ENCODE measurements at regions not wholly inside any gene's neighbourhood (a gene's known extent, or its start where the extent isn't known, plus 50 kb on each side); places are given as distances from the start of the nearest gene placed in this dataset.

- TF ChIP-seq EZH2 (IDR thresholded peaks at IDR 0.05) (no peak), CTCF (IDR thresholded peaks at IDR 0.05) (no peak)
Observed at GRCh38 chr4:32133734-32134133, 1413.6 kb downstream of the PCDH7 start.

Measured in neural progenitor cell (in vitro differentiated cells).